GM19438 (cell line): ENCODE measurements at regions not wholly inside any gene's neighbourhood (a gene's known extent, or its start where the extent isn't known, plus 50 kb on each side); places are given as distances from the start of the nearest gene placed in this dataset.
"Not testable (repeated sequence)": the region's sequence is repeated elsewhere in the genome, so short reads cannot be mapped to it uniquely, and the experiment has no call there.

Source experiments
- ATAC-seq: cut with Tn5 transposase; IDR thresholded peaks from one replicate; pipeline ENCODE4 v1.9.1; 2021; ENCODE audit warnings: low read depth; ENCODE audit not compliant: unreplicated experiment

- no peak for ATAC-seq
Observed at GRCh38 chr18:52093171-52093570, 246.8 kb upstream of the DCC start.

- no peak for ATAC-seq
Observed at GRCh38 chr18:52118684-52119083, 221.3 kb upstream of the DCC start.

GRCh38 chr18:52130624-52131301 is 209.2 kb upstream of the DCC start:
- no peak for ATAC-seq

GRCh38 chr18:52131845-52132244 is 208.2 kb upstream of the DCC start:
- no peak for ATAC-seq

GRCh38 chr18:52136532-52136931 is 203.5 kb upstream of the DCC start:
- ATAC-seq, result no peak

GRCh38 chr18:52140986-52141385 is 199.0 kb upstream of the DCC start:
- no peak for ATAC-seq

- no peak for ATAC-seq
Observed at GRCh38 chr18:52150050-52150449, 189.9 kb upstream of the DCC start.

- no peak for ATAC-seq
Observed at GRCh38 chr18:52152036-52152435, 188.0 kb upstream of the DCC start.

GRCh38 chr18:52156166-52156565 is 183.8 kb upstream of the DCC start:
- ATAC-seq, result no peak

GRCh38 chr18:52160636-52161035 is 179.4 kb upstream of the DCC start:
- ATAC-seq, result no peak

GRCh38 chr18:52163478-52163877 is 176.5 kb upstream of the DCC start:
- no peak for ATAC-seq

GRCh38 chr18:52168131-52168530 is 171.9 kb upstream of the DCC start:
- ATAC-seq, result not testable (repeated sequence)

GRCh38 chr18:52174220-52174619 is 165.8 kb upstream of the DCC start:
- ATAC-seq, result no peak

GRCh38 chr18:52175406-52175805 is 164.6 kb upstream of the DCC start:
- no peak for ATAC-seq

- ATAC-seq, result no peak
Observed at GRCh38 chr18:52183107-52183506, 156.9 kb upstream of the DCC start.

- no peak for ATAC-seq
Observed at GRCh38 chr18:52190195-52190594, 149.8 kb upstream of the DCC start.

- no peak for ATAC-seq
Observed at GRCh38 chr18:52190631-52191030, 149.4 kb upstream of the DCC start.

- ATAC-seq, result no peak
Observed at GRCh38 chr18:52200406-52200805, 139.6 kb upstream of the DCC start.

GRCh38 chr18:52200921-52201663 is 138.9 kb upstream of the DCC start:
- ATAC-seq, result no peak

GRCh38 chr18:52208646-52209045 is 131.4 kb upstream of the DCC start:
- ATAC-seq, result no peak

GRCh38 chr18:52216109-52216508 is 123.9 kb upstream of the DCC start:
- no peak for ATAC-seq

GRCh38 chr18:52216666-52217065 is 123.3 kb upstream of the DCC start:
- ATAC-seq, result no peak
